Cardiac muscle cell (in vitro differentiated cells and primary cell): ENCODE measurements at regions not wholly inside any gene's neighbourhood (a gene's known extent, or its start where the extent isn't known, plus 50 kb on each side); places are given as distances from the start of the nearest gene placed in this dataset.

Experiments used
- DNase-seq, 2 donors: peaks; one replicate each; pipeline versions ENCODE4 v3.0.0 to v3.0.0-alpha.2; 2010 to 2017; ENCODE audit warnings: low read depth in 1 of 2, low spot score in 1 of 2
- H3K27ac ChIP-seq: fragments of 200-600 bp; sonication (generic); 2 replicates; pipeline ENCODE4 v1.5.1; 2016
- H3K27me3 ChIP-seq: fragments of 200-600 bp; sonication (generic); 2 replicates; pipeline ENCODE4 v1.6.0; 2016; ENCODE audit warnings: control low read depth
- H3K36me3 ChIP-seq: fragments of 200-600 bp; sonication (generic); 2 replicates; pipeline ENCODE4 v1.5.1; 2016; ENCODE audit warnings: control low read depth
- H3K4me1 ChIP-seq: fragments of 200-600 bp; sonication (generic); 2 replicates; pipeline ENCODE4 v1.8.1; 2017; ENCODE audit warnings: low read depth, mild to moderate bottlenecking, mixed run types
- H3K4me3 ChIP-seq: fragments of 200-600 bp; sonication (generic); 2 replicates; pipeline ENCODE4 v1.5.1; 2016; ENCODE audit warnings: mild to moderate bottlenecking
- H3K9me3 ChIP-seq: fragments of 200-600 bp; sonication (generic); 2 replicates; pipeline ENCODE4 v1.5.1; 2017; ENCODE audit warnings: low read depth, mild to moderate bottlenecking, control low read depth
- CTCF ChIP-seq: IDR thresholded peaks from 2 replicates; pipeline ENCODE4 v1.5.1; 2012; ENCODE audit warnings: low read depth, mild to moderate bottlenecking, low read length

GRCh38 chr1:200354243-200354642 is 55.6 kb downstream of the ZNF281 start:
- no peaks in the 10 kb centered on the region for H3K36me3 ChIP-seq
- H3K27ac ChIP-seq, result no peak overlapping the region
- H3K4me1 ChIP-seq, result no peaks in the 10 kb centered on the region
- DNase-seq, result peak in 1 of 2 donors; percentile 67
- no peak for TF ChIP-seq CTCF
- H3K27me3 ChIP-seq, result no peaks in the 10 kb centered on the region
- no peak overlapping the region for H3K4me3 ChIP-seq
- H3K9me3 ChIP-seq, result no peaks in the 10 kb centered on the region

- Histone ChIP-seq H3K27me3 (no peaks in the 10 kb centered on the region), H3K27ac (no peak overlapping the region), H3K36me3 (no peaks in the 10 kb centered on the region), H3K9me3 (no peaks in the 10 kb centered on the region), H3K4me1 (no peaks in the 10 kb centered on the region), H3K4me3 (no peak overlapping the region)
- no peak for TF ChIP-seq CTCF
- no peak for DNase-seq
These were observed 56.6 kb downstream of the ZNF281 start for GRCh38 chr1:200353232-200353631.

- peak in 1 of 2 donors; percentile 98 for DNase-seq
- TF ChIP-seq CTCF, result no peak
- no peak overlapping the region for H3K4me3 ChIP-seq
- H3K27ac ChIP-seq, result no peak overlapping the region
- H3K9me3 ChIP-seq, result no peaks in the 10 kb centered on the region
- H3K36me3 ChIP-seq, result no peaks in the 10 kb centered on the region
- no peaks in the 10 kb centered on the region for H3K4me1 ChIP-seq
- no peaks in the 10 kb centered on the region for H3K27me3 ChIP-seq
These were observed 57.8 kb downstream of the ZNF281 start for GRCh38 chr1:200351826-200352549.

GRCh38 chr1:200351425-200351824 is 58.4 kb downstream of the ZNF281 start:
- Histone ChIP-seq H3K4me1 (no peaks in the 10 kb centered on the region), H3K4me3 (no peak overlapping the region), H3K9me3 (no peaks in the 10 kb centered on the region), H3K36me3 (no peaks in the 10 kb centered on the region), H3K27me3 (no peaks in the 10 kb centered on the region), H3K27ac (no peak overlapping the region)
- no peak for TF ChIP-seq CTCF
- no peak for DNase-seq

GRCh38 chr1:200346700-200347099 is 63.1 kb downstream of the ZNF281 start:
- H3K4me3 ChIP-seq, result no peak overlapping the region
- TF ChIP-seq CTCF, result no peak
- H3K4me1 ChIP-seq, result no peaks in the 10 kb centered on the region
- H3K9me3 ChIP-seq, result no peaks in the 10 kb centered on the region
- H3K36me3 ChIP-seq, result no peaks in the 10 kb centered on the region
- H3K27me3 ChIP-seq, result no peaks in the 10 kb centered on the region
- DNase-seq, result no peak
- H3K27ac ChIP-seq, result no peak overlapping the region

GRCh38 chr1:200345520-200345919 is 64.3 kb downstream of the ZNF281 start:
- H3K4me1 ChIP-seq, result no peaks in the 10 kb centered on the region
- no peak for DNase-seq
- no peaks in the 10 kb centered on the region for H3K36me3 ChIP-seq
- no peak overlapping the region for H3K4me3 ChIP-seq
- H3K9me3 ChIP-seq, result no peaks in the 10 kb centered on the region
- no peaks in the 10 kb centered on the region for H3K27me3 ChIP-seq
- no peak overlapping the region for H3K27ac ChIP-seq
- no peak for TF ChIP-seq CTCF
